ACC112 (cell line): ENCODE measurements at regions not wholly inside any gene's neighbourhood (a gene's known extent, or its start where the extent isn't known, plus 50 kb on each side); places are given as distances from the start of the nearest gene placed in this dataset.

Experiments used
- H2AFZ ChIP-seq: fragments of 200-600 bp; sonication (generic); one replicate; pipeline ENCODE4 v1.6.0; 2017; ENCODE audit warnings: antibody characterized with exemption, low read length; ENCODE audit not compliant: unreplicated experiment
- H3K27ac ChIP-seq: fragments of 200-600 bp; sonication (generic); 2 replicates; pipeline ENCODE4 v1.5.1; 2014; ENCODE audit warnings: low read depth, mild to moderate bottlenecking, antibody characterized with exemption, low read length, moderate library complexity
- H3K27me3 ChIP-seq: fragments of 200-600 bp; sonication (generic); 2 replicates; pipeline ENCODE4 v1.6.1; 2014; ENCODE audit warnings: mild to moderate bottlenecking, antibody characterized with exemption, low read length, moderate library complexity, mixed read lengths; ENCODE audit not compliant: insufficient read depth
- H3K36me3 ChIP-seq: fragments of 200-600 bp; sonication (generic); 2 replicates; pipeline ENCODE4 v1.6.1; 2016; ENCODE audit warnings: mild to moderate bottlenecking, antibody characterized with exemption, low read length, moderate library complexity, mixed read lengths; ENCODE audit not compliant: insufficient read depth
- H3K4me1 ChIP-seq: fragments of 200-600 bp; sonication (generic); one replicate; pipeline ENCODE4 v1.6.1; 2016; ENCODE audit warnings: low read length, mixed read lengths; ENCODE audit not compliant: insufficient read depth, unreplicated experiment, control insufficient read depth
- H3K4me3 ChIP-seq: fragments of 200-600 bp; sonication (generic); 2 replicates; pipeline ENCODE4 v1.5.1; 2014; ENCODE audit warnings: mild to moderate bottlenecking, low read depth, low read length
- H3K79me2 ChIP-seq: fragments of 200-600 bp; sonication (generic); one replicate; pipeline ENCODE4 v1.6.0; 2016; ENCODE audit warnings: low read length; ENCODE audit not compliant: control insufficient read depth, unreplicated experiment, insufficient read depth

DNA sequence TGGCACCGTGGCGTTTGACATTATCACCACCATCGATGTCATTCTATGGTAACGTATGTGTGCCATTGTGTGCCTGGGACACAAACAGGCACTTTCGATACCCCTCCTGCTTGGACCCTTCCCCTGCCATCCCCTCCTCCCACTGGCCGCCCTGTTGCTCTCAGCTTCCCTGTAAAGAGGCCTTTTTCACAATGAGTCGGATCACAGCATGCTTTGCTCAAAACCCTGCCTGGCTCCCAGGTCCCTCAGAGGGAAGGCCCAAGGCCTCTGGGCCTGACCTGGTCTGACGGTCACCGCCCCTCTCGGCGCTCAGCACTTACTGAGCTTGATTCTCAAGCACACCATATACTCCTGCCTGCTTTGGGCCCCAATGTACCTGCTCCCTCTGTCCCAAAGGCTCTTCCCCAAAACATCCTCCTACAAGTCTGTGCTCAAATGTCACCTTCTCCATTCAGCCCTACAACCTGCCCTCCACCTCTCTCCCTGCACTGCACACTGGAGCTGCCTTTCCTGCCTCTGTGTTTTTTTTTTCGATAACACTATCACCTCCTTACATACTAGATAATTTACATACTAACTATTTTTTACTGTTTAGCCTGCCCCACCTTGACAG, 303.8 kb downstream of the SOX9 start:
- H3K79me2 ChIP-seq: no peaks in the 10 kb centered on the region
- H3K4me3 ChIP-seq: no peak overlapping the region
- no peaks in the 10 kb centered on the region for H3K27me3 ChIP-seq
- H3K36me3 ChIP-seq: no peaks in the 10 kb centered on the region
- no peak overlapping the region for H3K27ac ChIP-seq
- no peak overlapping the region for H2AFZ ChIP-seq
- peaks cover 39% of the 10 kb centered on the region for H3K4me1 ChIP-seq

- Histone ChIP-seq H3K4me3 (no peak overlapping the region), H3K4me1 (peaks cover 42% of the 10 kb centered on the region), H3K27ac (no peak overlapping the region), H2AFZ (no peak overlapping the region), H3K79me2 (no peaks in the 10 kb centered on the region), H3K27me3 (no peaks in the 10 kb centered on the region), H3K36me3 (no peaks in the 10 kb centered on the region)
Measured at GRCh38 chr17:72425133-72425793, 304.4 kb downstream of the SOX9 start.

DNA sequence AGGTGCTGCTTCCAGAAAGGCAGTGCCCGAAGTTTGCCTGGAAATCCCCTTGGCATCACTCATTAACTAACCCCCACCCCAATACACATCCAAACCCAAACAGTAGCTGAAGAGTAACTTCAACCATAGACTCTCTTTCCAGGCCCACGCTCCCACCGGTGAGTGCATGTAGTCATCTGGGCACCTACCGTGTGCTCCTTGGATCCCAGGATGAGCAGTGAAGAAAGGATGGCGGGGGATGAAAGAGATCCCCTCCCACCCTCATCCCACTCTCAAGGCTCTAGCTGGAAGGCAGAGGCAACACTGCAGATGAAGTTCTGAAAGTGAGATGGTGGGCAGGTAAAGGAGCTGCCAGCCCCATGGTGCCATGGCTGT, 305.0 kb downstream of the SOX9 start:
- H2AFZ ChIP-seq: no peak overlapping the region
- no peak overlapping the region for H3K27ac ChIP-seq
- no peaks in the 10 kb centered on the region for H3K79me2 ChIP-seq
- H3K4me3 ChIP-seq: no peak overlapping the region
- no peaks in the 10 kb centered on the region for H3K36me3 ChIP-seq
- no peaks in the 10 kb centered on the region for H3K27me3 ChIP-seq
- peaks cover 41% of the 10 kb centered on the region for H3K4me1 ChIP-seq

DNA sequence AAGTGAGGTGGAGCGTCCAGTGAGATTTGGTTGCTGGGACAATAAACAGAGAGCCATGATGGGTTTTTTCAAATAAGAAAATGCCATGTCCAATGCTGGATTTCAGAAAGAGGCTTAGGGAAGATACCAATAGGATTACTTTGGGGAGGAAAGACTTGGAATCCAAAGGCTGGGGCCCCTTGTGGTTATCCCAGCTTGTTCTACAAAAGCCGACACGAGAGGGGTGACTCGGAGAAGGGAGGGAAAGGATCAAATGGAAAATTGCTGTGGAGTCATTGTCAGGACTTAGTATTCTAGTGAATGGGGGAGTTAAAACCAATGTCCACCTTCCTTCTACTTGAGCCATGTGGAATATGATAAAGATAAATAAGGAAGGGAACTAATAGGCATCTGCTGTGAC, 305.5 kb downstream of the SOX9 start:
- H2AFZ ChIP-seq: no peak overlapping the region
- H3K4me3 ChIP-seq: no peak overlapping the region
- no peak overlapping the region for H3K27ac ChIP-seq
- no peaks in the 10 kb centered on the region for H3K79me2 ChIP-seq
- H3K4me1 ChIP-seq: peaks cover 37% of the 10 kb centered on the region
- H3K27me3 ChIP-seq: no peaks in the 10 kb centered on the region
- no peaks in the 10 kb centered on the region for H3K36me3 ChIP-seq

GRCh38 chr17:72426948-72427760, 306.3 kb downstream of the SOX9 start:
- Histone ChIP-seq H3K27ac (no peak overlapping the region), H3K4me1 (peaks cover 28% of the 10 kb centered on the region), H3K4me3 (no peak overlapping the region), H3K27me3 (no peaks in the 10 kb centered on the region), H2AFZ (no peak overlapping the region), H3K79me2 (no peaks in the 10 kb centered on the region), H3K36me3 (no peaks in the 10 kb centered on the region)

- Histone ChIP-seq H3K4me1 (peaks cover 22% of the 10 kb centered on the region), H3K27me3 (no peaks in the 10 kb centered on the region), H2AFZ (no peak overlapping the region), H3K36me3 (no peaks in the 10 kb centered on the region), H3K79me2 (no peaks in the 10 kb centered on the region), H3K4me3 (no peak overlapping the region), H3K27ac (no peak overlapping the region)
Measured at GRCh38 chr17:72427761-72428109, 306.9 kb downstream of the SOX9 start.

- Histone ChIP-seq H3K27ac (no peak overlapping the region), H3K4me1 (peaks cover 14% of the 10 kb centered on the region), H3K36me3 (no peaks in the 10 kb centered on the region), H2AFZ (no peak overlapping the region), H3K79me2 (no peaks in the 10 kb centered on the region), H3K27me3 (no peaks in the 10 kb centered on the region), H3K4me3 (no peak overlapping the region)
Measured at GRCh38 chr17:72429066-72429638, 308.3 kb downstream of the SOX9 start.

- no peaks in the 10 kb centered on the region for H3K36me3 ChIP-seq
- H3K79me2 ChIP-seq: no peaks in the 10 kb centered on the region
- no peaks in the 10 kb centered on the region for H3K27me3 ChIP-seq
- no peak overlapping the region for H3K27ac ChIP-seq
- no peak overlapping the region for H2AFZ ChIP-seq
- peaks cover 14% of the 10 kb centered on the region for H3K4me1 ChIP-seq
- H3K4me3 ChIP-seq: no peak overlapping the region
Measured at GRCh38 chr17:72430611-72431432, 310.0 kb downstream of the SOX9 start.

GRCh38 chr17:72432143-72432621, 311.4 kb downstream of the SOX9 start:
- Histone ChIP-seq H3K4me1 (peaks cover 14% of the 10 kb centered on the region), H3K27ac (no peak overlapping the region), H3K4me3 (no peak overlapping the region), H3K79me2 (no peaks in the 10 kb centered on the region), H2AFZ (no peak overlapping the region), H3K27me3 (no peaks in the 10 kb centered on the region), H3K36me3 (no peaks in the 10 kb centered on the region)

- no peak overlapping the region for H3K27ac ChIP-seq
- no peak overlapping the region for H2AFZ ChIP-seq
- H3K4me3 ChIP-seq: no peak overlapping the region
- H3K36me3 ChIP-seq: no peaks in the 10 kb centered on the region
- H3K79me2 ChIP-seq: no peaks in the 10 kb centered on the region
- H3K27me3 ChIP-seq: no peaks in the 10 kb centered on the region
- H3K4me1 ChIP-seq: peaks cover 14% of the 10 kb centered on the region
Measured at GRCh38 chr17:72432881-72433280, 312.1 kb downstream of the SOX9 start.
